Mesenchymal stem cell (in vitro differentiated cells and primary cell): ENCODE measurements at regions not wholly inside any gene's neighbourhood (a gene's known extent, or its start where the extent isn't known, plus 50 kb on each side); places are given as distances from the start of the nearest gene placed in this dataset.

Experiments used
- DNase-seq: peaks from one replicate; pipeline ENCODE4 v3.0.0-alpha.2; 2013
- H2AFZ ChIP-seq: one replicate; pipeline ENCODE4 v1.6.1; 2013; ENCODE audit warnings: low read depth, mild to moderate bottlenecking, control low read depth, inconsistent platforms, low read length, moderate library complexity
- H2AK5ac ChIP-seq: 2 replicates; pipeline ENCODE4 v1.6.1; 2013; ENCODE audit warnings: low read length, moderate library complexity, mild to moderate bottlenecking, inconsistent platforms; ENCODE audit not compliant: severe bottlenecking
- H2BK120ac ChIP-seq: one replicate; pipeline ENCODE4 v1.6.1; 2013; ENCODE audit warnings: low read depth, mild to moderate bottlenecking, inconsistent platforms, low read length, moderate library complexity
- H2BK12ac ChIP-seq, 2 experiments: one replicate each; pipeline ENCODE4 v1.6.1; 2013; ENCODE audit warnings: inconsistent platforms in 2 of 2, low read length in 2 of 2, mild to moderate bottlenecking in 2 of 2, moderate library complexity in 2 of 2, control low read depth in 1 of 2
- H2BK15ac ChIP-seq: one replicate; pipeline ENCODE4 v1.6.1; 2013; ENCODE audit warnings: mild to moderate bottlenecking, low read depth, inconsistent platforms; ENCODE audit not compliant: poor library complexity, severe bottlenecking
- H2BK5ac ChIP-seq: 2 replicates; pipeline ENCODE4 v1.6.1; 2013; ENCODE audit warnings: low read depth, mild to moderate bottlenecking, low read length, control low read depth, inconsistent platforms; ENCODE audit not compliant: poor library complexity, severe bottlenecking
- H3K14ac ChIP-seq, 2 experiments: one replicate each; pipeline ENCODE4 v1.6.1; 2013; ENCODE audit warnings: inconsistent platforms in 2 of 2, low read length in 2 of 2, control low read depth in 1 of 2, mild to moderate bottlenecking in 1 of 2, moderate library complexity in 1 of 2
- H3K18ac ChIP-seq, 2 experiments: one replicate each; pipeline ENCODE4 v1.6.1; 2013; ENCODE audit warnings: inconsistent platforms in 2 of 2, low read length in 2 of 2, control low read depth in 1 of 2, low read depth in 1 of 2, mild to moderate bottlenecking in 1 of 2
- H3K23ac ChIP-seq, 2 experiments: one replicate each; pipeline ENCODE4 v1.6.1; 2013; ENCODE audit warnings: inconsistent platforms in 2 of 2, low read length in 2 of 2, mild to moderate bottlenecking in 2 of 2, moderate library complexity in 2 of 2, control low read depth in 1 of 2
- H3K27ac ChIP-seq: 2 replicates; pipeline ENCODE4 v1.5.1; 2013; ENCODE audit warnings: mild to moderate bottlenecking, moderate library complexity, low read length, control low read depth, inconsistent platforms; ENCODE audit not compliant: poor library complexity, severe bottlenecking
- H3K27me3 ChIP-seq, 2 experiments: 2 replicates each; pipeline versions ENCODE4 v1.6.1 to v1.7.0; 2013; ENCODE audit warnings: low read length in 2 of 2, mild to moderate bottlenecking in 2 of 2, moderate library complexity in 2 of 2, control low read depth in 1 of 2, inconsistent platforms in 1 of 2; ENCODE audit not compliant: control insufficient read depth in 1 of 2, insufficient read depth in 1 of 2
- H3K36me3 ChIP-seq, 2 experiments: 2 replicates each; pipeline versions ENCODE4 v1.6.1 to v1.7.0; 2013; ENCODE audit warnings: low read length in 2 of 2, control low read depth in 1 of 2, inconsistent platforms in 1 of 2, low read depth in 1 of 2, mild to moderate bottlenecking in 1 of 2; ENCODE audit not compliant: insufficient read depth in 2 of 2, control insufficient read depth in 1 of 2
- H3K4ac ChIP-seq, 2 experiments: one replicate each; pipeline ENCODE4 v1.6.1; 2013; ENCODE audit warnings: inconsistent platforms in 2 of 2, low read length in 2 of 2, mild to moderate bottlenecking in 2 of 2, moderate library complexity in 2 of 2, control low read depth in 1 of 2, low read depth in 1 of 2
- H3K4me1 ChIP-seq: 2 replicates; pipeline ENCODE4 v1.6.1; 2013; ENCODE audit warnings: low read depth, low read length, control low read depth; ENCODE audit not compliant: control insufficient read depth, insufficient read depth
- H3K4me2 ChIP-seq: 2 replicates; pipeline ENCODE4 v1.6.1; 2013; ENCODE audit warnings: low read length, mild to moderate bottlenecking, inconsistent platforms; ENCODE audit not compliant: poor library complexity, severe bottlenecking
- H3K4me3 ChIP-seq, 2 experiments: 2 replicates each; pipeline versions ENCODE4 v1.5.1 to v1.7.0; 2013; ENCODE audit warnings: low read length in 2 of 2, mild to moderate bottlenecking in 2 of 2, control low read depth in 1 of 2, low read depth in 1 of 2; ENCODE audit not compliant: insufficient read depth in 1 of 2
- H3K79me1 ChIP-seq: replicated peaks from 2 replicates; pipeline ENCODE4 v1.6.1; 2013; ENCODE audit warnings: mild to moderate bottlenecking, control low read depth, low read length, inconsistent platforms; ENCODE audit not compliant: poor library complexity, severe bottlenecking
- H3K9ac ChIP-seq: 2 replicates; pipeline ENCODE4 v1.7.0; 2013; ENCODE audit warnings: mild to moderate bottlenecking, low read length, moderate library complexity
- H3K9me3 ChIP-seq: 2 replicates; pipeline ENCODE4 v1.7.0; 2013; ENCODE audit warnings: mild to moderate bottlenecking, low read length; ENCODE audit not compliant: control insufficient read depth
- H4K8ac ChIP-seq: one replicate; pipeline ENCODE4 v1.6.1; 2013; ENCODE audit warnings: inconsistent platforms, mild to moderate bottlenecking, low read length, moderate library complexity
- H4K91ac ChIP-seq: one replicate; pipeline ENCODE4 v1.6.1; 2013; ENCODE audit warnings: mild to moderate bottlenecking, low read length, inconsistent platforms
- WGBS: methylation state at CpG from one replicate; pipeline ENCODE4 v1.1.7; 2013; ENCODE audit warnings: mixed read lengths; 5-methylcytosine and 5-hydroxymethylcytosine counted together

GRCh38 chr9:87256973-87257372, 240.7 kb upstream of the DAPK1 start:
- H3K4me1 ChIP-seq, result peaks cover 2% of the 10 kb centered on the region

GRCh38 chr9:87259543-87260518, 237.8 kb upstream of the DAPK1 start:
- peaks cover 2% of the 10 kb centered on the region for H3K4me1 ChIP-seq
- no peak overlapping the region for H3K14ac ChIP-seq
- peaks cover 0 to 2% of the 10 kb centered on the region in 2 experiments for H3K36me3 ChIP-seq
- H3K4ac ChIP-seq, result no peak overlapping the region
- H2BK15ac ChIP-seq, result no peak overlapping the region
- no peak for DNase-seq
- no peak overlapping the region for H2AFZ ChIP-seq
- H2BK120ac ChIP-seq, result no peak overlapping the region
- H3K27ac ChIP-seq, result no peak overlapping the region
- no peak overlapping the region for H2BK12ac ChIP-seq
- H4K91ac ChIP-seq, result peak overlapping the region; percentile 55
- H2BK5ac ChIP-seq, result no peak overlapping the region
- no peak overlapping the region for H3K18ac ChIP-seq
- H3K79me1 ChIP-seq, result no peaks in the 10 kb centered on the region
- H2AK5ac ChIP-seq, result no peak overlapping the region
- no peak overlapping the region for H3K23ac ChIP-seq
- H3K27me3 ChIP-seq, result no peaks in the 10 kb centered on the region
- no peak overlapping the region for H4K8ac ChIP-seq
- 84% methylated on average over 17 of the region's 20 CpGs for WGBS
- H3K4me3 ChIP-seq, result peak overlapping the region in 1 of 2 experiments; percentile 60
- peak overlapping the region; percentile 70 for H3K9ac ChIP-seq
- no peaks in the 10 kb centered on the region for H3K9me3 ChIP-seq
- H3K4me2 ChIP-seq, result no peak overlapping the region

More at GRCh38 chr9:87256973-87257372, 240.7 kb upstream of the DAPK1 start:
- Histone ChIP-seq H2AFZ (no peak overlapping the region), H4K8ac (no peak overlapping the region), H3K27ac (no peak overlapping the region), H3K9ac (no peak overlapping the region), H4K91ac (no peak overlapping the region), H2AK5ac (no peak overlapping the region), H3K18ac (no peak overlapping the region), H3K36me3 (peaks cover 0 to 2% of the 10 kb centered on the region in 2 experiments), H3K23ac (no peak overlapping the region), H3K14ac (no peak overlapping the region), H2BK15ac (no peak overlapping the region), H2BK5ac (no peak overlapping the region), H3K4me3 (no peak overlapping the region), H3K27me3 (no peaks in the 10 kb centered on the region), H2BK12ac (no peak overlapping the region), H2BK120ac (no peak overlapping the region), H3K4ac (no peak overlapping the region), H3K4me2 (no peak overlapping the region), H3K9me3 (no peaks in the 10 kb centered on the region), H3K79me1 (no peaks in the 10 kb centered on the region)
- no peak for DNase-seq

DNA sequence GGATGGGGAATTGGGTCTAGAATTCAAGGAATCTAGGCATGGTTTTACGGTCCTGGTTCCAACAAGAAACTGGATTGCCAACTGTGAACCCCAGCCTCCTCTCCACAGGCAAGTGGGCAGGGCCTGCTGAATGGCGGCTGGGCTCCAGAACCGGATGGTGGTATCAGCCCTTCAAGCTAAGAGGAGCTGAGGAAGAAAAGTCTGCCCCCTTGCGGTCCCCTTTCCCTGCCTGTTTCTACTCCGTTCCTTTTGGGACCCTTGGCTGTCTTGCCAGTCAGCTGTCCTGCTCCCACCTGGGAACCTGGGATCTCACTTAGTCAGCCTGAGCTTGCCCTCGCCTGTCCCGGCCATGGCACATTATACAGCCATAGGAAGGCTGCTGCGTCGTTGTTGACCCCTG, 234.4 kb upstream of the DAPK1 start:
- Histone ChIP-seq H3K4me2 (no peak overlapping the region), H2BK12ac (no peak overlapping the region), H3K4me1 (no peaks in the 10 kb centered on the region), H2BK5ac (no peak overlapping the region), H3K18ac (no peak overlapping the region), H3K4me3 (no peak overlapping the region), H2AK5ac (no peak overlapping the region), H3K27me3 (no peaks in the 10 kb centered on the region), H3K4ac (no peak overlapping the region), H4K91ac (no peak overlapping the region), H3K79me1 (no peaks in the 10 kb centered on the region), H3K14ac (peak overlapping the region in 1 of 2 experiments; percentile 77), H3K9ac (no peak overlapping the region), H2AFZ (no peak overlapping the region), H3K23ac (no peak overlapping the region), H4K8ac (peak overlapping the region; percentile 29), H2BK15ac (no peak overlapping the region), H3K9me3 (no peaks in the 10 kb centered on the region), H3K27ac (no peak overlapping the region), H2BK120ac (no peak overlapping the region), H3K36me3 (peaks cover 0 to 2% of the 10 kb centered on the region in 2 experiments)
- DNase-seq, result no peak
- 74% methylated on average over 9 of the region's 9 CpGs for WGBS

DNA sequence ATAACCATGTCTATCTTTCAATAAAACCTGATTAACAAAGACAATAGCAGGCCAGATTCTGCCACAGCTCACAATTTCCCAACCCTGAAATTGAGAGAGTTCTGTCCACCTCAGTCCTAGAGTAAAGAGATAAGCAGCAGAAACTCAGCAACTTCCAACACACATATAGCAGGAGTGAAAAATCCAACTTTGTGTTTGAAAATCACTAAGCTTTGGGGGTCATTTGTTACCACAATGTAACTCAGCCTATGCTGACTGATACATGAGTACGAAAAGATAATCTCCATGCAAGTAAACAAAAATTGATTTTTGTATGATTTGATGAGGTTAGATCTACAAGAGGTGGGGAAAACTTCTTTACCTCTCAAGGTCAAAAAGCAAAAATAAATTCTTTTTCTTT, 231.0 kb upstream of the DAPK1 start:
- no peak overlapping the region for H2BK120ac ChIP-seq
- H2BK12ac ChIP-seq, result no peak overlapping the region
- H3K23ac ChIP-seq, result no peak overlapping the region
- WGBS, result no CpG with 5 or more reads among the region's 1 CpG
- H2BK15ac ChIP-seq, result no peak overlapping the region
- H2AFZ ChIP-seq, result no peak overlapping the region
- no peak overlapping the region for H4K8ac ChIP-seq
- no peaks in the 10 kb centered on the region for H3K27me3 ChIP-seq
- H3K79me1 ChIP-seq, result no peaks in the 10 kb centered on the region
- peak overlapping the region; percentile 73 for H3K9ac ChIP-seq
- H3K4ac ChIP-seq, result no peak overlapping the region
- no peak overlapping the region for H3K18ac ChIP-seq
- peaks cover 17% of the 10 kb centered on the region for H3K4me1 ChIP-seq
- no peak overlapping the region for H3K4me3 ChIP-seq
- no peak for DNase-seq
- H3K14ac ChIP-seq, result no peak overlapping the region
- H3K36me3 ChIP-seq, result no peaks in the 10 kb centered on the region
- no peak overlapping the region for H4K91ac ChIP-seq
- H3K27ac ChIP-seq, result no peak overlapping the region
- no peak overlapping the region for H3K4me2 ChIP-seq
- H2AK5ac ChIP-seq, result no peak overlapping the region
- H2BK5ac ChIP-seq, result no peak overlapping the region
- H3K9me3 ChIP-seq, result no peaks in the 10 kb centered on the region
